GM21619 (cell line): ENCODE measurements at regions not wholly inside any gene's neighbourhood (a gene's known extent, or its start where the extent isn't known, plus 50 kb on each side); places are given as distances from the start of the nearest gene placed in this dataset.

Experiments used
- ATAC-seq: cut with Tn5 transposase; IDR thresholded peaks from one replicate; pipeline ENCODE4 v1.9.1; 2021; ENCODE audit not compliant: unreplicated experiment

DNA sequence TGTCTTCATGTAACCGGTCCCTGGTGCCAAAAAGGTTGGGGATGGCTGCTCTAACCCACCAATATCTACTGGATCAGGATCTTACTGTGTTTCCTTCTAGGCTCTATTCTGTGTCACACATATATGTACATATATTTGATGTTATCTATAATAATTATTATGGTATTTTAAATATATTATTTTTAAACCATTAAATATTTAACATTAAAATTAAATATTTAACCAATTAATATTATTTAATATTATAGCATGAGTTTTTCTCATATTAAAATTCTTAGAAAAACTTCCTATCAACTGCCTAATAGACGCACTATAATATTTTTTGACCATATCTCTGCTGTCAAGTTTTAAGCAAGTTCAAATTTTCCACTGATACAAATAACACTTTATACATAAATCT is 196.9 kb upstream of the PLET1 start:
- ATAC-seq, result no peak

DNA sequence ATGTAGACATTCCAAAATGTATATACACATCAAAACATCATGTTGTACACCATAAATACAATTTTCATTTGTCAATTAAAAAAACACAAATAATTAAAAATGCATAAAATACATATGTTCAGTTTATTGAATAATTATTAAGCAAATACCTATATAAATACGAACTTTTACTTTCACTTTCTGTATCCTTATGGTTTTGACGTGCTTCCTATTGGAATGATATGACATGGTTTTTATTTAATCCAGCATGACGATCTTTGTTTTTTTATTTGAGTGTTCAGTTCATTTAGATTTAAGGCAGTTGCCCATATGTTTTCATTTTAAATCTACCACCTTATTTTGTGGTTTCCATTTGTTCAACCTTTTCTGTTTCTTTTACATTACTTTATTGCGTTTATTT is 198.3 kb upstream of the PLET1 start:
- no peak for ATAC-seq

DNA sequence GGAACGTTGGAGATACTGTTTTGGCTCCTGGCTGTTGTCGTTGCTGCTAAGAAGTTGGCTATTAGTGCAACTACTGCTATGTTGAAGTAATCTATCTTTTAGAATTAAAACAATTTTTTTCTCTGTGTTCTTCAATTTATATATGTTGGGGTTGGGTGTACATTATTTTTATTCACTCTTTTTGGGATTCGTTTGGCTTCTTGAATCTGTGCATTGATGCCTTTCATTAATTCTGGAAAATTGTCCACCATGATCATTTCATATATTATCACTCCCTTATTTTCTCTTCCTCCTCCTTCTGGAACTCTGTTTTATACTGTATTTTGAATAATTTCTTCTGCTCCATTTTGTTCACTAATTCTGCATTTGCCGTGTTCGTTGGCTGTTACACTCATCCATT is 199.5 kb upstream of the PLET1 start:
- ATAC-seq, result no peak

GRCh38 chr11:112464949-112465348 is 204.3 kb upstream of the PLET1 start:
- ATAC-seq, result no peak

DNA sequence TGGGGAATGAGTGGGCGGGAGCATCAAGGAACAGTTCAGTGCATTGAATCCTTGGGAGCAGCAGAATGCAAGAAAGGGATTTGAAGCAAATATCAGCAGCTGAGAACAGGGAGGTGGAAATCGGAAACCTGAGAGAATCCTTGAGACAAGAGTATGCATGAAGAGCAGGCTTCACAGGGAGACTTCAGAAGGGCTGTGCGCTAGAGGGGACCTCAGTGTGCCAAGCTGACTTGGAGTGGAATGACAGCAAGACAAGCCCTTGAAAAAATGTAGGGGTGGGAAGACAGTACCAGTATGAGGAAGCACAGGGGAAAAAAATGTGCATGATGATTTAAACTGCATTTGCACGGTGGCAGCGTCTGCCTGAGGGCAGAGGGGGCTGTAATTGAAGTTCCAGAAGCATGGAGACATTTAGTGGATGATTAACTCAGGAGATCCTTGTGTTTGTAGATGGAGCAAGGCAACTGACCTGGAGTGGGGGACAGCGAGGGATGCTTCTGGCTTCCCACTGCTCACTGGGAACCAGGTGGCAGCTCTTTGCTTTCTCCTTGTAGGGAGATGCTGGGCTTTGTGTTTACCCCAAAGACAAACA is 204.9 kb upstream of the PLET1 start:
- no peak for ATAC-seq

DNA sequence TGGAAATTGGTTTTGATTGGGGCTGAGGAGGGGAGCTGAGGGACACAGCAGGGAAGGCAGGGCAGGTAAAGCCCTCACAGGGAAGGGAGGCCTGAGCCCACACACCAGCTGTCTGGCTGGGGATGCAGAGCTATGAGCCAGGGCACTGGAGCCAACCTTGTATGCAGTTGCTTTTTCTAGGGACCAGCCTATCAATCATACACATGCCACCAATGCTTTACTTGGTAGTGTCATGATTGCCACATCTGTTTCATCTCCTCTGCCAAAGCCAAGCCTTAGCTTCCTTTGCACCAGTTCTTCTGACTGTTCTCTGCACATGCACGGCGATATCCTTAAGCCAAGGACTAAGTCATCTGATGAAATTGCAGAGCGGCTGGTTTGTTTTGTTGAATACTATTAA is 207.1 kb upstream of the PLET1 start:
- ATAC-seq, result no peak

DNA sequence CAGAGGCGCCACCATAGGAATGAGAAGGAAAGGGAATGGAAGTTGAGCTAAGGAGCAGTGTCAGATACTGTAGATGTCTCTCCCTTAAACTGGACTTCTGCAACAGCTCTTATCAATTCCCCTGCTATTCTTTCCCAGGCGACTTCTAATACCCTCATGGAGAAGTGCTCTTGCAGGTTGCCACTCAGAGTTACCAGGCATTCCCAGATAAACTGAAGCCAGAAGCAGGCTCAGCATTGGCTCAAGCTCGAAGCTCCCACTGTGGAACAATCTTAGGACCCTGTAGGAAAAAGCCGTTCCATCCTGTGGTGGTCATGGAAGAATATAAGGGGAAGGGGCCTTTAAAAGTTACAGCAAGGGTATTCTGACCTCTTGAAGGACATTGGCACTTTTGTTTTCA is 208.7 kb upstream of the PLET1 start:
- ATAC-seq, result no peak

- ATAC-seq, result no peak
Measured at GRCh38 chr11:112470355-112470754, 209.7 kb upstream of the PLET1 start.

GRCh38 chr11:112471731-112472130 is 211.1 kb upstream of the PLET1 start:
- ATAC-seq, result no peak

DNA sequence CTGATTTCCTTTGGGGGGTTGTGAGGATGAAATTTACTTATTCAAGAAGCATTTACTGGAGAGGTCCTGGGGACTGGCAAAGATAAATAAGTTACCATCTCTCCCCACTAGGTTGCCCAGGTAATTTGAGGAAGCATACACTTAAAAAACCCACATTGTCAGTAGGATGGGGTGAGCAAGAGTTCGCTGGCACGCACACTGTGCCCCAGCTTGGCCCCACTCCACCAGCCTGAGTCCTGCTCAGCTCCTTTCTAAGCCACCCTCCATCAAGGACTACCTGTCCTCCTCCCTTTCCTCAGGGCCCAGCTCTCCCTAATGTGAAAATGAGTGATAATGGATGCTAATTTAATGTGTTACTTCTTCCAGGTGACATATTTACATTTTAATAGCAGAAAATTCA is 216.5 kb upstream of the PLET1 start:
- ATAC-seq, result no peak

GRCh38 chr11:112477581-112478317 is 217.1 kb upstream of the PLET1 start:
- no peak for ATAC-seq

DNA sequence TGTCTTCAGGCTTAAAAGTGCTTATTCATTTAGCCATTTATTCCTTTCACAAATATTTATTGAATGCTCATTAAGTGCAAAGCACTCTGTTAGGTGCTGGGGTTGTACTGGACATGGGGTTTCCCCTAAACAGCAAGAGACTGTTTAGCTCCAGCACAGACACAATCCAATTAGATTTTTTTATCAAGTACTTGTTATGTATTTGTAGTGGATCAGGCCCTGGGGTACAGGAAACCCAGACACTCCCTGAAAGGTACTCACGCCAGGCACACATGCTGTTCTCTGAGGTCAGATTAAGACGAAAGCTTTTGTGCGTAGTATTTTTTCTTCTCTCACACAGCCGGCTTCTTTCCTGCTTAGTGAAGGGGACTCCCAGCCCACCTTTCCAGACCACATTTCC is 218.1 kb upstream of the PLET1 start:
- ATAC-seq, result no peak

- ATAC-seq, result no peak
Measured at GRCh38 chr11:112481431-112481830, 220.8 kb upstream of the PLET1 start.

DNA sequence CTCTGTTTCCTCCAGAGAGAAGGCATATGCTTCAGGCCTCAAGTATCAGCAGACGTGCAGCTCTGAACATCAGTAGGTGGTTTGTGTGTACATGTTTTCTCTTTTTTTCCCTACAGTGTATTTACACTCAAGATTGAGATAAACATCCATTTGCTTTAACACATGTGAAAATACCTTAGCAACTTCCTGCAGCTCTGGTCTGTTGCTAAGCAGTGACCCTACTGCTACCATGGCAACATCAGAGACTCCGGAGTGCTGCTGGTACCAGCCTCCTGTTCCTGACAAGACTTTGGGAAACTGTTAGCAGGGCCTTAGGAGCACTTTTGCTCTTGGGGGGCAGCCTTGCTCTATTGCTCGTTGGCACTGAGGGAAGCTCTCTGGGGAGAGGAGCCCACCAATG is 221.2 kb upstream of the PLET1 start:
- ATAC-seq, result no peak

- ATAC-seq, result peak; percentile 48
Measured at GRCh38 chr11:112485280-112485679, 224.6 kb upstream of the PLET1 start.

- no peak for ATAC-seq
Measured at GRCh38 chr11:112497826-112498225, 237.2 kb upstream of the PLET1 start.

- ATAC-seq, result no peak
Measured at GRCh38 chr11:112498701-112499100, 238.0 kb upstream of the PLET1 start.

DNA sequence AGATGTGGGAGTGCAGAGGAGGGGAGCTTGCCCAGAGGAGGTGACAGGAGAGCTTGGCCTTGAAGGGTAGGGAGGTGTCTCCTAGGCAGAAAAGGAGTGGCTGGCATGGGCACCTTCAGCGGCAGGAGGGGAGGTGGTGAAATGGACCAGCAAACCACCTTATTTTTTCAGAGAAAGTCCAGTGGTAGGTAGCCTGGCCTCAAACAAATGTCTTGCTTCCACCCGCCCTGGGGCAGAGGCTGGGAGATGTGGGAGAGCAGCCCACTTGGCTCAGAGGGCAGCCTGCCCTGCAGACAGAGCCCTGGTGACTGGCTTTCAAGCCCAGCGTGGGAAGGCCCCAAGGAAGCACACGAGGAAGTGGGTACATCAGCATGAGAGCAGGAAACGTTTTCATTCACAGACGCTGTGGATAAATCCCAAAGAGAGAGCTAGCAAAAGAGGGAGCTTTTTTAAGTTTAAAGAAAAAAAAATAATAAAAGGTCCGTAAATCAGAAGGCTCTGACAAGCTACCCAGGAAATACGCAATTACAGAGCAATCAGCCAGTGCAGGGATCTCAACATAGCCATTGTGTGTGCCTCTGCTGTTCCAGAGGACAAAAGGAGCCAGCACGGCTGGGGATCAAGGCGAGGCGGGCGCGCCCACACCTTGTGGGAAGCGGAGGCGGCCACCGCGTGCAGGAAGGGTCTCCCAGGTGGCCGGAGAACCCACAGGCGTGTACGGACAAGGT is 238.7 kb upstream of the PLET1 start:
- ATAC-seq, result no peak

- no peak for ATAC-seq
Measured at GRCh38 chr11:112499881-112500204, 239.2 kb upstream of the PLET1 start.

DNA sequence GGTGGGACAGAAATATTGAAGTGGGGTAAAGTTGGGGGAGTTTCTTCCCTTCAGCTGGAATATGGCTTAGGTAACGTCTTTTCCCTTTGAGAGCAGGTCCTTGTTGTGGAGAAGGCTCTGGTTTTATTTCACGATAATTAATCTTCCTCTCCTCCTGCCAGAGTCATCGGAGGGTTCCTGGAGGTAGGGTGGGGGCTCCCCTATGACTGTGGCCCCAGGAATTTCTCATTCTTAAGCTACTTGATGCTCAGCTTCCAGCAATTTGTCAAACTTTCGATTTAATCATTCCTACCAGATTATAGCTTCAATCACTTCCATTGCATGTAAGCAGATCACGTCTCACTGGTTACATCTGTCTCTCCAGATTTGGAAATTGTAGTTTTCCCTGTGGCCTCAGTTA is 242.8 kb upstream of the PLET1 start:
- no peak for ATAC-seq

DNA sequence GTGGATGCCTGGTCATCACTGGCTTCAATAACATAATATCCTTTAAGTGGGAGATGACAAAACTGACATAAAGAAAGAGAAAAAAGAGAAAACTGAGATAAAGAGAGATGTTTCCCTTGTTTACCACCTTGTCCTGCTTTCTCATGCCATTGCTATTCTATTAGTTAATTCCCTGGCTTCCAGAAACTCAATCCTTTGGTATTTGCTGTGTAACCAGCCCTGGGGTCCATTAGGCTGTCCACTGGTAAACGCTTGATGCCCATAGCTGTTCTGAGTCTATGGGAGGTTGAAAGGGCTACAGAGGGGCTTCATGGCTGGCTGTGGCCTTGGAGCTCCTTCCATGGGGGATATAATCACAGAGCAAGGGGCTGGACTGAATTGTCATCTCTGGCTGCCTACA is 243.4 kb upstream of the PLET1 start:
- ATAC-seq, result no peak

DNA sequence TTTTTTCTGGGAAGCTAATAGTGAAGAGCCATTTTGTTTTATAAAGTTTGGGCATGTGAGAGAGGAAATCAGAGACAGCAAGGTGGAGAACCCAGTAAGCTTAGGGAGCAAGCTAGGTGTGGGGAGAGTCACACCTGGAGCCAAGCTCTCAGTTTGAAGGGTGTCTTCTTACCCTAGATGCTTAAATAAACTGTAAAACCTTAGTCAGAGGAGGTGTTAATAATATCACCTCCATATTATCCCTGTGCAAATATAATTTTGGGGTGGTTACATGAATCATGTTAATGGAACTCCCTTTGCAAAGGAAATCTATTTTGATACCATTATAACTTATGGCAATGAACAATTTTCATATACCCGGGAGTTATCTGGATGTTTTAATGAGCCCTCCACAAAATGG is 246.2 kb upstream of the PLET1 start:
- no peak for ATAC-seq

GRCh38 chr11:112507281-112507680 is 246.6 kb upstream of the PLET1 start:
- no peak for ATAC-seq
